ENCODE measurements at regions not wholly inside any gene's neighbourhood (a gene's known extent, or its start where the extent isn't known, plus 50 kb on each side); places are given as distances from the start of the nearest gene placed in this dataset.

GRCh38 chr5:2251751-2252150 is 369.0 kb upstream of the IRX4 start:
- ChIA-PET POLR2A (no interaction called here), CTCF (no interaction called here)
- no peak for DNase-seq (ENCODE audit: extremely low spot score)
- TF ChIP-seq CTCF (IDR thresholded peaks at IDR 0.05; ENCODE audit: control extremely low read depth, extremely low read depth, low read depth, missing control alignments): no peak

- ChIA-PET CTCF (no interaction called here), POLR2A (no interaction called here)
- DNase-seq (ENCODE audit: extremely low spot score): no peak
- no peak for TF ChIP-seq CTCF (IDR thresholded peaks at IDR 0.05; ENCODE audit: control extremely low read depth, extremely low read depth, low read depth, missing control alignments)
Observed at GRCh38 chr5:2251298-2251697, 368.6 kb upstream of the IRX4 start.

- DNase-seq (ENCODE audit: extremely low spot score): no peak
- ChIA-PET POLR2A (no interaction called here), CTCF (no interaction called here)
- TF ChIP-seq CTCF (IDR thresholded peaks at IDR 0.05; ENCODE audit: control extremely low read depth, extremely low read depth, low read depth, missing control alignments): no peak
Observed at GRCh38 chr5:2250365-2250950, 367.7 kb upstream of the IRX4 start.

- CTCF ChIA-PET: no interaction called here
- TF ChIP-seq CTCF (IDR thresholded peaks at IDR 0.05; ENCODE audit: control extremely low read depth, extremely low read depth, low read depth, missing control alignments): no peak
- POLR2A ChIA-PET: no interaction called here
- DNase-seq (ENCODE audit: extremely low spot score): no peak
Observed at GRCh38 chr5:2249442-2249841, 366.7 kb upstream of the IRX4 start.

- POLR2A ChIA-PET: no interaction called here
- TF ChIP-seq CTCF (IDR thresholded peaks at IDR 0.05; ENCODE audit: control extremely low read depth, extremely low read depth, low read depth, missing control alignments): no peak
- no peak for DNase-seq (ENCODE audit: extremely low spot score)
- CTCF ChIA-PET: no interaction called here
Observed at GRCh38 chr5:2249026-2249425, 366.3 kb upstream of the IRX4 start.

- POLR2A ChIA-PET: no interaction called here
- TF ChIP-seq CTCF (IDR thresholded peaks at IDR 0.05; ENCODE audit: control extremely low read depth, extremely low read depth, low read depth, missing control alignments): no peak
- CTCF ChIA-PET: no interaction called here
- DNase-seq (ENCODE audit: extremely low spot score): no peak
Observed at GRCh38 chr5:2242539-2242938, 359.8 kb upstream of the IRX4 start.

- no peak for TF ChIP-seq CTCF (IDR thresholded peaks at IDR 0.05; ENCODE audit: control extremely low read depth, extremely low read depth, low read depth, missing control alignments)
Observed at GRCh38 chr5:2241842-2242241, 359.1 kb upstream of the IRX4 start.

More at GRCh38 chr5:2241842-2242241, 359.1 kb upstream of the IRX4 start:
- ChIA-PET CTCF (no interaction called here), POLR2A (no interaction called here)
- DNase-seq (ENCODE audit: extremely low spot score): no peak
